HEK293 (cell line): ENCODE measurements at regions not wholly inside any gene's neighbourhood (a gene's known extent, or its start where the extent isn't known, plus 50 kb on each side); places are given as distances from the start of the nearest gene placed in this dataset.

Experiments used
- CTCF ChIP-seq: fragments of 450-650 bp; formaldehyde crosslinking; IDR thresholded peaks from 2 replicates; pipeline ENCODE4 v1.5.1; 2016; ENCODE audit warnings: missing biosample characterization, missing genetic modification characterization
- ELK4 ChIP-seq: IDR thresholded peaks from 2 replicates; pipeline ENCODE4 v1.6.1; 2011; ENCODE audit warnings: mild to moderate bottlenecking, low read depth, low read length, borderline replicate concordance
- HOXA7 ChIP-seq: sonication (generic); formaldehyde crosslinking; IDR thresholded peaks from 2 replicates; pipeline ENCODE4 v1.8.1; 2022; ENCODE audit warnings: missing genetic modification reagents, borderline replicate concordance
- PRDM4 ChIP-seq: fragments of 450-650 bp; formaldehyde crosslinking; IDR thresholded peaks from 2 replicates; pipeline ENCODE4 v1.5.1; 2017; ENCODE audit warnings: missing biosample characterization, missing genetic modification characterization
- ZBTB21 ChIP-seq: fragments of 450-650 bp; formaldehyde crosslinking; IDR thresholded peaks from 2 replicates; pipeline ENCODE4 v1.5.1; 2017; ENCODE audit warnings: missing biosample characterization, missing genetic modification characterization
- ZBTB49 ChIP-seq: fragments of 450-650 bp; formaldehyde crosslinking; IDR thresholded peaks from 2 replicates; pipeline ENCODE4 v1.5.1; 2016; ENCODE audit warnings: missing biosample characterization, missing genetic modification characterization, low read depth
- ZNF202 ChIP-seq: fragments of 450-650 bp; formaldehyde crosslinking; IDR thresholded peaks from 2 replicates; pipeline ENCODE4 v1.5.1; 2016; ENCODE audit warnings: missing biosample characterization, missing genetic modification characterization, borderline replicate concordance
- ZNF280C ChIP-seq: fragments of 450-650 bp; formaldehyde crosslinking; IDR thresholded peaks from 2 replicates; pipeline ENCODE4 v1.5.1; 2016; ENCODE audit warnings: missing biosample characterization, missing genetic modification characterization
- ZNF513 ChIP-seq: fragments of 450-650 bp; IDR thresholded peaks from 2 replicates; pipeline ENCODE4 v1.5.1; 2018; ENCODE audit warnings: missing biosample characterization, missing genetic modification characterization
- ZNF660 ChIP-seq: fragments of 450-650 bp; IDR thresholded peaks from 2 replicates; pipeline ENCODE4 v1.5.1; 2018; ENCODE audit warnings: missing biosample characterization, mild to moderate bottlenecking, missing genetic modification characterization
- ZNF692 ChIP-seq: fragments of 450-650 bp; formaldehyde crosslinking; IDR thresholded peaks from 2 replicates; pipeline ENCODE4 v1.5.1; 2016; ENCODE audit warnings: missing biosample characterization, missing genetic modification characterization

GRCh38 chr15:69767191-69767590 lies 314.6 kb downstream of the RPLP1 start:
- TF ChIP-seq ELK4, result no peak
- TF ChIP-seq ZNF692, result no peak
- no peak for TF ChIP-seq CTCF (tag by site-specific recombination)
- no peak for TF ChIP-seq ZNF202 (tag by site-specific recombination)
- no peak for TF ChIP-seq ZBTB49 (tag by site-specific recombination)
- TF ChIP-seq PRDM4 (tag by site-specific recombination), result no peak
- no peak for TF ChIP-seq ZNF660
- TF ChIP-seq ZBTB21 (tag by site-specific recombination), result no peak
- TF ChIP-seq HOXA7, result no peak
- TF ChIP-seq ZNF280C, result no peak
- TF ChIP-seq ZNF513, result no peak
